Vagina (tissue), 2 donors: ENCODE measurements at regions not wholly inside any gene's neighbourhood (a gene's known extent, or its start where the extent isn't known, plus 50 kb on each side); places are given as distances from the start of the nearest gene placed in this dataset.

Source experiments
- DNase-seq, 2 donors: peaks; one replicate each; pipeline ENCODE4 v3.0.0-alpha.2; 2017; ENCODE audit errors: extremely low spot score in 2 of 2
- H3K27ac ChIP-seq: fragments of 200-600 bp; sonication (generic); one replicate; pipeline ENCODE4 v1.5.1; 2019
- H3K27me3 ChIP-seq: fragments of 200-600 bp; sonication (generic); one replicate; pipeline ENCODE4 v1.5.1; 2019
- H3K36me3 ChIP-seq, 2 donors: fragments of 200-600 bp; sonication (generic); one replicate each; pipeline ENCODE4 v1.5.1; 2017 to 2019
- H3K4me1 ChIP-seq: fragments of 200-600 bp; sonication (generic); one replicate; pipeline ENCODE4 v1.5.1; 2019
- H3K4me3 ChIP-seq, 2 donors: fragments of 200-600 bp; sonication (generic); 1 replicate in 1 of 2; 2 replicates in 1 of 2; pipeline ENCODE4 v1.5.1; 2016 to 2019
- H3K9me3 ChIP-seq: fragments of 200-600 bp; sonication (generic); one replicate; pipeline ENCODE4 v1.5.1; 2019
- CTCF ChIP-seq, 3 experiments: fragments of 450-650 bp in 2 of 3; fragments of 200-600 bp in 1 of 3; sonication (generic) in 1 of 3; IDR thresholded peaks; one replicate each; pipeline ENCODE4 v1.5.1; 2017 to 2019; ENCODE audit warnings: antibody characterized with exemption in 3 of 3, mild to moderate bottlenecking in 2 of 3, moderate library complexity in 2 of 3
- POLR2A ChIP-seq, 2 donors: fragments of 450-650 bp; IDR thresholded peaks; one replicate each; pipeline ENCODE4 v1.6.1; 2017; ENCODE audit warnings: antibody characterized with exemption in 2 of 2, mild to moderate bottlenecking in 2 of 2, moderate library complexity in 2 of 2
- POLR2AphosphoS5 ChIP-seq, 2 donors: sonication (generic); formaldehyde crosslinking; IDR thresholded peaks; one replicate each; pipeline ENCODE4 v1.9.0; 2017; ENCODE audit warnings: antibody characterized with exemption in 2 of 2, mild to moderate bottlenecking in 2 of 2, low read depth in 1 of 2; ENCODE audit not compliant: insufficient read depth in 1 of 2
- intact Hi-C: fragments of 100-400 bp; cut with DNase I; formaldehyde crosslinking; loops from one replicate; pipeline ENCODE4 v1.15.1; 2023

- intact Hi-C loops, result no loop called here
- no peaks in the 10 kb centered on the region for H3K9me3 ChIP-seq
- DNase-seq, result no peak
Observed at GRCh38 chr5:91562922-91563321, 179.8 kb upstream of the ARRDC3 start.

GRCh38 chr5:91541696-91542095, 158.6 kb upstream of the ARRDC3 start:
- H3K4me1 ChIP-seq, result no peaks in the 10 kb centered on the region
- no peaks in the 10 kb centered on the region for H3K27me3 ChIP-seq
- TF ChIP-seq CTCF (IDR thresholded peaks at IDR 0.05) (no peak), POLR2A (IDR thresholded peaks at IDR 0.05) (no peak)
- H3K9me3 ChIP-seq, result peaks cover 3% of the 10 kb centered on the region
- no peak for DNase-seq
- no peak overlapping the region for H3K27ac ChIP-seq
- intact Hi-C loops, result no loop called here
- H3K36me3 ChIP-seq, result no peaks in the 10 kb centered on the region
- H3K4me3 ChIP-seq, result no peak overlapping the region

More at GRCh38 chr5:91562922-91563321, 179.8 kb upstream of the ARRDC3 start:
- Histone ChIP-seq H3K27ac (no peak overlapping the region), H3K36me3 (no peaks in the 10 kb centered on the region), H3K4me1 (no peaks in the 10 kb centered on the region), H3K4me3 (no peak overlapping the region), H3K27me3 (no peaks in the 10 kb centered on the region)
- no peak for TF ChIP-seq CTCF (IDR thresholded peaks at IDR 0.05)
- TF ChIP-seq POLR2AphosphoS5 (IDR thresholded peaks at IDR 0.05; ENCODE audit: insufficient read depth in 1 of 2, low read depth in 1 of 2), result no peak
- no peak for TF ChIP-seq POLR2A (IDR thresholded peaks at IDR 0.05)

- Histone ChIP-seq H3K4me3 (no peak overlapping the region), H3K36me3 (no peaks in the 10 kb centered on the region), H3K27ac (no peak overlapping the region), H3K27me3 (no peaks in the 10 kb centered on the region), H3K9me3 (no peaks in the 10 kb centered on the region), H3K4me1 (no peaks in the 10 kb centered on the region)
- DNase-seq, result no peak
- no peak for TF ChIP-seq POLR2A (IDR thresholded peaks at IDR 0.05)
- TF ChIP-seq CTCF (IDR thresholded peaks at IDR 0.05), result no peak
- no peak for TF ChIP-seq POLR2AphosphoS5 (IDR thresholded peaks at IDR 0.05; ENCODE audit: insufficient read depth in 1 of 2, low read depth in 1 of 2)
- intact Hi-C loops, result no loop called here
Observed at GRCh38 chr5:91538179-91538578, 155.1 kb upstream of the ARRDC3 start.

GRCh38 chr5:91535499-91535898, 152.4 kb upstream of the ARRDC3 start:
- no peak for TF ChIP-seq POLR2A (IDR thresholded peaks at IDR 0.05)
- no peak for TF ChIP-seq CTCF (IDR thresholded peaks at IDR 0.05)
- no peak for TF ChIP-seq POLR2AphosphoS5 (IDR thresholded peaks at IDR 0.05; ENCODE audit: insufficient read depth in 1 of 2, low read depth in 1 of 2)
- Histone ChIP-seq H3K4me3 (no peak overlapping the region), H3K9me3 (no peaks in the 10 kb centered on the region), H3K27me3 (no peaks in the 10 kb centered on the region), H3K27ac (no peak overlapping the region), H3K4me1 (no peaks in the 10 kb centered on the region), H3K36me3 (no peaks in the 10 kb centered on the region)
- intact Hi-C loops, result no loop called here
- DNase-seq, result no peak

- Histone ChIP-seq H3K36me3 (no peaks in the 10 kb centered on the region), H3K27me3 (no peaks in the 10 kb centered on the region), H3K4me3 (no peak overlapping the region), H3K27ac (no peak overlapping the region), H3K4me1 (no peaks in the 10 kb centered on the region), H3K9me3 (no peaks in the 10 kb centered on the region)
- no peak for TF ChIP-seq CTCF (IDR thresholded peaks at IDR 0.05)
- TF ChIP-seq POLR2A (IDR thresholded peaks at IDR 0.05), result no peak
- TF ChIP-seq POLR2AphosphoS5 (IDR thresholded peaks at IDR 0.05; ENCODE audit: insufficient read depth in 1 of 2, low read depth in 1 of 2), result no peak
- no peak for DNase-seq
- intact Hi-C loops, result no loop called here
Observed at GRCh38 chr5:91534332-91534731, 151.2 kb upstream of the ARRDC3 start.
